ENCODE measurements at regions not wholly inside any gene's neighbourhood (a gene's known extent, or its start where the extent isn't known, plus 50 kb on each side); places are given as distances from the start of the nearest gene placed in this dataset.
A peak's percentile ranks its signal among the peaks of the same experiment; 100 is the strongest.
"Not testable (repeated sequence)": the region's sequence is repeated elsewhere in the genome, so short reads cannot be mapped to it uniquely, and the experiment has no call there.

DNA sequence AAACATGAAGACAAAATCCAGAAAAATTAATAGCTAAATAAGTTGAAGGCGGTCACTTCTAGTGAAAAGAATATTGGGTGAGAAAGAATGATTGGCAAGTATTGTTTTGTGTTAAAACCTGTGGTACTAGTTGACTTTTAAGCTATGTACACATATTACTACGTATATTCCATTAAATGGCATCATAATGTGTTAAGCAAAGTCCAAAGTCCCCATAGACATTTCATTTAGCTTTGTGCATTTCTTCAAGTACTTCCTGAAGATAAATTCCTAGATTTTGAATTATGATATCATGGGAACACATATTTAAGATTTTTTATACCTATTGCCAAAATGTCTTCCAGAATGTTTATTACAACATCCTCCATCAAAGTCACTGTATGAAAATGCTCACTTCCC is 272.7 kb upstream of the IRAK1BP1 start:
- DNase-seq: no peak

- no peak for DNase-seq
Measured at GRCh38 chr6:78597966-78598365, 269.4 kb upstream of the IRAK1BP1 start.

DNA sequence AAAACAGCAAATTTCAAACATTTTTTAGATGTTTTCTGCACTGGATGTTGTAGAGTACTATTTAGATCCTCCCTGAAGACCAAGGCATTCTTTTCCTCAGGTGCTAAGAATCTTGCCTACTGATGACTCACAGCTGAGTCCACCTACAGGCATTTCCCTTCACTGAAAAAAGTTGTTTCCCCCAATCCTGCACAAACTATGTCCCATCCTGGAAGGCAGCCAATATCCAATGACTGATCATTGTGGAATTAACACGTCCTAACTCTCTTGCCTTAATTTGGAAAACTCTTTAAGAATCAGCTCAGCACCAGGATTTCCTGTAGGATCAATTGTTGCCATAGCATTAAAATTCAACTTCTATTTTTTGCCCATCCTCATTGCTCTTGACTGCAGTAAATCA is 268.4 kb upstream of the IRAK1BP1 start:
- DNase-seq: no peak

DNA sequence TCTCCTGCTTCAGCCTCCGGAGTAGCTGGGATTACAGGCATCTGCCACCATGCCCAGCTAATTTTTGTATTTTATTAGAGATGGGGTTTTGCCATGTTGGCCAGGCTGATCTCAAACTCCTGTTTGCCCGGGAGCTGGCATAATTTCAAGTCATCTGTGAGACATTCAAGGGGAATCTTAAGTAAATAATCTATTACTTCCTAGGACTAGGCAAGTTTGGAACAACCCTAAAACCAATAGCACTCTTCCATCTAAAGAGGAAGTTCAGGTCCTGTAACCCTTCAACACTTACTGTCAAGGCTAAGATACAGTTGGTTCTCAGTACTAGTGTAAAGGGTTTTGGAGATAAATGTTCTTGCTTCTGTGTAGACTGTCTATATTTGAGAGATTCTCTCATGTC is 267.8 kb upstream of the IRAK1BP1 start:
- no peak for DNase-seq

GRCh38 chr6:78605909-78606446 is 261.4 kb upstream of the IRAK1BP1 start:
- DNase-seq: no peak

DNA sequence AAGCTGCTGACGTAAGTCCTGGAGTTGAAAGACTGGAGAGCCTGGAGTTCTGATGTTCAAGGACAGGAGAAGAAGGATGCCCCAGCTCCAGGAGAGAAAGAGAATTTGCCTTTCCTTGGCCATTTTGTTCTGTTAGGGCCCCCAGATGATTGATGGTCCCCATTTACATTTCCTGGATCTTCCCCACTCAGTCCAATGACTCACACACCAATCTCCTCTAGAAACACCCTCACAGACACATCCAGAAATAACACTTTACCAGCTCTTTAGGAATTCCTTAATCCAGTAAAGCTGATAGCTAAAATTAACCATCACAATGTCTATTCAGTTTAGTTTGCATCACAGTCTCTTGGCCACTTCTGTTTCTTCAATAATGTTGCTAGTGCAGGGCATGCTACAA is 260.2 kb upstream of the IRAK1BP1 start:
- no peak for DNase-seq

DNA sequence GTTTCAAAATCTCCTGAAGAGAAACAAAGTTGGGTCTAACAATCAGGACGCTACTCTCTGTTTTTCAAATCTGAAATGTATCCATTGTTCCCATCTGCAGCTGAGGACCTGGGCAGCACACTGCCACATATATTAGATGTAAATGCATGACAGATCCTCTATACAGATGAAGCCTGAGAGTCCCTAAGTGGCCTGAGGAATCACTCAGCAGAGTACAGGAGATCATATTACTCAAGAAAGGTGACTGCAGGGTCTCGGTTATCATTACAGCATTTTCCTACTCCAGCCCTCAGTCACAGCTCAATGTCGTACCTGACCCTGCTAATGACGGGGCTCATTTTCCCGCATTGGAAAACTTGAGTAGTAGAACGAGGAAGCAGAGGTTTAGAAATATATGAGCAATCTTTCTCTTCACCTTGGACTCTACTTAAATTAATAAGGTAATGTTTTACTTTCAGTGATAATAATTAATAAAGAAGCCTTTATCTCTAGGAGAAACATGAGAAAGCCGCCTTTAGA is 256.2 kb upstream of the IRAK1BP1 start:
- DNase-seq: no peak

DNA sequence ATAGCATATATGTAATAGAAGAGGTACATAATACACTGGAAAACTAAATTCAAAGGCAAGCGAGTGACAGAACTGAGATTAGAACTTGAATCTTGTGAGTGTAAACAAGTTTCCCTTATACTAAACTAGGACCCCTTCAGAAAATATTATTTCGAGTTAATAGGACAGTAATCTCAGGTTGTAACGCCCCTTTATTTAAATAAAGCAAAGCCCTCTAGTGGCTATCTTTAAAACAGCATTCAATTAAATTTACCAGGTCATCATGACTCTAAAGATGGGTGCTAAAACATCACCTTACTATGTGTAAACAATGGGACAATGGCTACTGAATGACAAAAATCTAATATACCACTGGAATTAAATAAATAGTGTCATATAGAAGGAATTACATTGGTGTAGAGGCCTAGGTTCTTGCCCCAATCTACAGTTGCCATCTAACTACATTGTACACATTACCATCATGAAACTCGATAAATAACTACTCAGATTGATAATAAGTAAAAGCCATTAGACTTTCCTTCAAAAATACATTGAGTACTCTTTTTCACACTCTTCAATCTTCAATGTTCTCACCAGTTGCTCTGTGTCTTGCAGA is 255.4 kb upstream of the IRAK1BP1 start:
- peak; percentile 12 to 20 (median 16) for DNase-seq

GRCh38 chr6:78614961-78615360 is 252.4 kb upstream of the IRAK1BP1 start:
- DNase-seq: no peak

DNA sequence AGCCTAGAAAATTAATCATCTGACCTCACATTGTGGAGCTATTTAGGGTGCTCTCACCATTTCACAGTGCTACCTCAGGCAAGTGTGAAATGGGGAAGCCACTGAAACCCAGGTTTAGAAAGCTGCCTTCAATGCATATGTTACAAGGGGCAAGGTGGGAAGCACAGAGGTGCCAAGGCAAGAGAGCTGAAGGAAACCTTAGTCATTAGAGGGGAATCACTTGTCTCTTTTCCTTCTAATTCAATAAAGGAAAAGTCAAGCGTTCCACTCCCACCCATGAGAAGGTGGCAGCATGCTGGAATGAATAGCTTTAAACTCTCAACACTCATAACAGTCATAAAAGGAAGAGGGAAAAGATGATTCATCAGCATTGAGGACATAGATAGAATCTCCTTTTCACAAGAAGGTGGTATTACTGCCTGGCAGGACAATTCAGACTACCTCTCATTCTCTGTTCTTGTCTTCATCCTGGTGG is 251.9 kb upstream of the IRAK1BP1 start:
- DNase-seq: no peak

GRCh38 chr6:78618970-78619369 is 248.4 kb upstream of the IRAK1BP1 start:
- DNase-seq: no peak

DNA sequence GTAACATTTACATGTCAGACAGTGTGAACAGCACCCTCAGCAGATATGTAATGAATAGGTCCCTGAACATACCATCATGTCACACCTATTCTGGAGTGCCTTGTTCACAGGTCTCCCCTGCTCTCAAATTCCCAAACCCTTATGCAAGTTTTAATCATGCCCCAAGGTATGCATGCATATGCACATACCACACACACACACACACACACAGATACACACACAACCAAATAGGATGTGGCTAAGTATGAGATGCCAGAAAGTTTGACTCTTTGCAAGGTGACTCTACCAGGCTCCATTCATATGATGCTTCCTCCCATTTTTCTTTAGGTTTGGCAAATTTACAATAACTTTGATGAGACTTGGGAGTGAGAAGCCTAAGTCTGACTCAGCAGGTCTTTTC is 243.8 kb upstream of the IRAK1BP1 start:
- no peak for DNase-seq

DNA sequence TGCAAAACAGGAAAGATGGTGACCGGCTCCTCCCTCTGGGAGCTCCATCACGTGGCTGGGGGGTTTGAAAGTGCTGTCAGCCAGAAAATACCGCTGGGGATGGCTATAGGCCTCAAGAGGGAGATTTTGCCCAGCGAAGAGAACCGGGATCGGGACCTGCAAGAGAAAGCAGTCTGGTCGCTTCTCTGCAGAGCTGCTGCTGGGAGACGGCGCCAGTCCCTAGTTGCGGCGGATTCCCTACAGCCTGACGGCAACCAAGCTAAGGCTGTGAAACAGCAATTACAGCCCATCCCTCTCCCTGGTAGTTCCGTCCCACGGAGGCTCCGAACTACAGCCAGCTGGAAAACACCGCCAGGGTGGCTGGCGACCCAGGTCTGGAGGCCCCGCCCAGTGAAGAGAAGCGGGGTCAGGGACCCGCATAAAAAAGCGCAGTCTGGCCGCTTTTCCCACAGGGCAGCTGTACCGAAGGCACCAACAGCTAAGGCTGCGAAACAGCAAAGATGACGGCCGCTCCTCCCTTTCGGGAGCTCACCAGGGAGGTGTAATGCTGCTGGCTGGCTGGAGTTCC is 238.1 kb upstream of the IRAK1BP1 start:
- DNase-seq: no peak

DNA sequence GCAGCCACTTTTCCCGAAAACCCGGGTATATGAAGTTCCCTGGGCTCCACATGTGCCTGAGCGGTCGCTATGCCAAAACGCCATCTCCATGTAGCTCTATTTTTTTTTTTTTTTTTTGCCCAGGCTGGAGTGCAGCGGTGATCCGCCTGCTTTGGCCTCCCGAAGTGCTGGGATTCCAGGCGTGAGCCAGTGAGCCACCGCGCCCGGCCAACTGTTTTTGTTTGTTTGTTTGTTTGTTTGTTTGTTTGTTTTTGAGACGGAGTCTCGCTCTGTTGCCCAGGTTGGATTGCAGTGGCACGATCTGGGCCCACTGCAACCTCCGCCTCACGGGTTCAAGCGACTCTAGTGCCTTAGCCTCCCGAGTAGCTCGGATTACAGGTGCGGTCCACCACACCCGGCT is 237.5 kb upstream of the IRAK1BP1 start:
- no peak for DNase-seq

DNA sequence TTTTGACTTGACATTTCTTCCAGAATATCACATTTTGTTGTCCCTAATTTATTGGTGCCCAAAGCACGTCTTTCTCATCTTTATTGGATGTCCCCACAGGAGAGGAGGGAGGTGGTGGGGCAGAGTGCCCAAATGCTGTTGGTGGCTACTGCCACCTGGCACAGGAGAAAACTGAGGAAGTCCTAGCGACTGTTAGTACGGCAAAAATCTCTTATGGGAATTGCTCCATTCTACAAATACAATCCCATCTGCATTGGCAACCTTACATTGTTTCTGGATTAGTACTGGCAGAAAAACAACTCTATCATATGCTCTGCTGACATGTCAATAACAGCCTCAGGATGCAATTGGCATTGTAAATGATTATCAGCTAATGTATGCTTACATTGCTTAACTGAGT is 235.4 kb upstream of the IRAK1BP1 start:
- no peak for DNase-seq

DNA sequence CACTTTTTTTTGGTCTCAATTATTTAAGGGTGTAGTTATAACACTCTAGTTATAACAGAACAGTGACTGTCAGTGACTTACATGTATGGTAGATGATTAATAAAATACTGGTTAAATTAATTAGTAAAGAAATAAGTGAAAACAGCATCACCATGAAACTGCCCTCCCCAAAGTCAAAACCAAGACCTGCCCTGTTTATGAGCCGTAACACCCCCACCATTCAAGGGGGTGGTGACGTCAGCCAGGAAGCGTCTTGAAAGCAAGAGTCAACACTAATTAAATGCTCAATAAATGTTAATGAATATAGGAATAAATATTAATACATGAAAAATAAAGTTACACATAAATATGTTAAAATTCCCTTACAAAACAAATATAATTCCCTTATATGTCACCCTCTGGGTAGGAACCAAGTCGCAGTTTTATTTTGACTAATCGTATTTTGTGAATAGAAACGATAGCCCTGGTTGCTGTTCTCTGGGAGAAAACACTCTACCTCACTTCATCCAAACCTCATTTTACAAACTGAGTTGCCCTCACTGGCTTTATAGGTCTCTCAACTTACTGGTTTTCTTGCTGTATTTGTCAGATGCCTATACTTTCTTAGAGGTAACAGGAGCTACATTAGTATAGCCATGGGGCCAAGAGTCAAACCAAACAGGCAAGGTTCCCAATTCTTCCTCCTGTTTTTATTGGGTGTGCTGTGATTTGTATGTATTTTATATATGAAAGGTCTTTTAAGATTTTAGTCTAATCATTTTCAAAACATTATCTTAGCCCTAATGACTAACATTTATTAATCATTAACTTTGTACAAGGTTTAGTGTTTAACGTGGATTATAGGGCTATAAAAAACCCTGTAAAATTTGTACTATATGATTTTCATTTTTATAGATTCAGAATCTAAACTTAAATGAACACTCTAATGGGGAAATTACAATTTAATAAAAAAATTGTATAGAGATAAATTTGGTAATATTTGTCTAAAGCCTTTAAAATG is 227.9 kb upstream of the IRAK1BP1 start:
- no peak for DNase-seq

DNA sequence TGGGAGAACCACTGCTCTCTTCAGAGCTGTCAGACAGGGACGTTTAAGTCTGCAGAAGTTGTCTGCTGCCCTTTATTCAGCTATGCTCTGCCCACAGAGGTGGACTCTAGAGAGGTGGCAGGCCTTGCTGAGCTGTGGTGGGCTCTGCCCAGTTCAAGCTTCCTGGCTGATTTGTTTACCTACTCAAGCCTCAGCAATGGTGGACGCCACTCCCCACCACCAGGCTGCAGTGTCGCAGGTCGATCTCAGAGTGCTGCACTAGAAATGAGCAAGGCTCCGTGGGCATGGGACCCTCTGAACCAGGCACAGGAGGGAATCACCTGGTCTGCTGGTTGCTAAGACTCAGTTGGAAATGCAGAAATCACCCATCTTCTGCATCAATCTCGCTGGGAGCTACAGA is 223.4 kb upstream of the IRAK1BP1 start:
- DNase-seq: not testable (repeated sequence)

DNA sequence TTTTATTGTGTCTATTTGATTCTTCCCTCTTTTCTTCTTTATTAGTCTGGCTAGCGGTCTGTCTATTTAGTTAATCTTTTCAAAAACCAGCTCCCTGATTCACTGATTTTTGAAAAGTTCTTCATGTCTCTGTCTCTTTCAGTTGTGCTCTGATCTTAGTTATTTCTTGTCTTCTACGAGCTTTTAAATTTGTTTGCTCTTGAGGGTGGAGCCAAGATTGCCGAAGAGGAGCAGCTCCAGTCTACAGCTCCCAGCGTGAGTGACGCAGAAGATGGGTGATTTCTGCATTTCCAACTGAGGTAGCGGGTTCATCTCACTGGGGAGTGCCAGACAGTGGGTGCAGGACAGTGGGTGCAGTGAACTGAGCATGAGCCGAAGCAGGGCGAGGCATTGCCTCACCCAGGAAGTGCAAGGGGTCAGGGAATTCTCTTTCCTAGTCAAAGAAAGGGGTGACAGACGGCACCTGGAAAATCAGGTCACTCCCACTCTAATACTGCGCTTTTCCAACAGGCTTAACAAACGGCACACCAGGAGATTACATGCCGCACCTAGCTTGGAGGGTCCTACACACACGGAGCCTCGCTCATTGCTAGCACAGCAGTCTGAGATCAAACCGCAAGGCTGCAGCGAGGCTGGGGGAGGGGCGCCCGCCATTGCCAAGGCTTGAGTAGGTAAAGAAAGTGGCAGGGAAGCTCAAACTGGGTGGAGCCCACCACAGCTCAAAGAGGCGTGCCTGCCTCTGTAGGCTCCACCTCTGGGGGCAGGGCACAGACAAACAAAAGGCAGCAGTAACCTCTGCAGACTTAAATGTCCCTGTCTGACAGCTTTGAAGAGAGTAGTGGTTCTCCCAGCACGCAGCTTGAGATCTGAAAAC is 220.6 kb upstream of the IRAK1BP1 start:
- DNase-seq: not testable (repeated sequence)

GRCh38 chr6:78665819-78666218 is 201.5 kb upstream of the IRAK1BP1 start:
- DNase-seq: not testable (repeated sequence)

- DNase-seq: no peak
Measured at GRCh38 chr6:78666764-78667163, 200.6 kb upstream of the IRAK1BP1 start.

DNA sequence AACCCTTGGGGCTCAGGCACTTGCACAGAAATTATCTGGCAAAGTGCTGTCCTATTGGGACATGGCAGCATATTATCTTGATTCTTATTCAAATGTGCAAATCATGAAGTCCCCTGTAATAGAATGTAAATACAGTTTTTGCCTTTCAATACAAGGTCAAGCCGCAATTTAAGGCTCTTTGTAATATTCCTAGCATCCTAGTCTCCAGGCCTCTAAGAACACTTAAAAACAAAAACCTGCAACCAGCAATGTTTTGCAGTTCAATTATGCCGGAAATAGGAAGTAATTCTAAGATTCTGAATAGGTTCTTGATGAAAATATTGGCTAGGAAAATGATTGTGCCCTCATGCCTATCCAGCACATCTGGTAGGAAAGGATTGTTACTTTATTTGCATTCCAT is 197.2 kb upstream of the IRAK1BP1 start:
- DNase-seq: no peak

- no peak for DNase-seq
Measured at GRCh38 chr6:78670802-78671201, 196.5 kb upstream of the IRAK1BP1 start.

All from suppressor macrophage treated with lipopolysaccharide for 1 hour (primary cell).